ENCODE measurements at regions not wholly inside any gene's neighbourhood (a gene's known extent, or its start where the extent isn't known, plus 50 kb on each side); places are given as distances from the start of the nearest gene placed in this dataset.

GRCh38 chr9:90092508-90092907, 487.7 kb downstream of the GADD45G start (continued):
- TF ChIP-seq TSHZ1 (tag by site-specific recombination; IDR thresholded peaks at IDR 0.05; ENCODE audit: borderline replicate concordance) (no peak), ZFP3 (tag by site-specific recombination; IDR thresholded peaks at IDR 0.05; ENCODE audit: low read depth) (no peak), ZNF654 (tag by site-specific recombination; IDR thresholded peaks at IDR 0.05; ENCODE audit: low read depth) (no peak), ZNF202 (tag by site-specific recombination; IDR thresholded peaks at IDR 0.05; ENCODE audit: borderline replicate concordance) (no peak), ZNF302 (tag by site-specific recombination; IDR thresholded peaks at IDR 0.05; ENCODE audit: low read depth) (no peak), ATF2 (tag by site-specific recombination; IDR thresholded peaks at IDR 0.05; ENCODE audit: low read depth) (no peak)

GRCh38 chr9:90095682-90096081, 490.9 kb downstream of the GADD45G start:
- TF ChIP-seq ZNF600 (tag by site-specific recombination; IDR thresholded peaks at IDR 0.05) = no peak
- TF ChIP-seq ZNF704 (tag by site-specific recombination; IDR thresholded peaks at IDR 0.05) = no peak
- no peak for TF ChIP-seq ZNF140 (tag by site-specific recombination; IDR thresholded peaks at IDR 0.05)
- TF ChIP-seq ZNF658 (tag by site-specific recombination; IDR thresholded peaks at IDR 0.05) = no peak
- TF ChIP-seq ZNF837 (tag by site-specific recombination; IDR thresholded peaks at IDR 0.05) = no peak
- TF ChIP-seq ZNF544 (tag by site-specific recombination; IDR thresholded peaks at IDR 0.05) = no peak
- no peak for TF ChIP-seq ZNF623 (tag by site-specific recombination; IDR thresholded peaks at IDR 0.05)
- no peak for TF ChIP-seq ZNF548 (tag by site-specific recombination; IDR thresholded peaks at IDR 0.05)
- no peak for TF ChIP-seq ZNF214 (tag by site-specific recombination; IDR thresholded peaks at IDR 0.05; ENCODE audit: borderline replicate concordance)
- no peak for TF ChIP-seq KLF10 (tag by site-specific recombination; IDR thresholded peaks at IDR 0.05)
- no peak for TF ChIP-seq ZNF670 (tag by site-specific recombination; IDR thresholded peaks at IDR 0.05; ENCODE audit: low read depth)
- no peak for TF ChIP-seq GLIS1 (tag by site-specific recombination; IDR thresholded peaks at IDR 0.05)
- TF ChIP-seq ZNF76 (tag by site-specific recombination; IDR thresholded peaks at IDR 0.05; ENCODE audit: borderline replicate concordance, low read depth) = no peak
- no peak for TF ChIP-seq ZNF121 (tag by site-specific recombination; IDR thresholded peaks at IDR 0.05)
- TF ChIP-seq IKZF3 (tag by site-specific recombination; IDR thresholded peaks at IDR 0.05) = no peak
- no peak for TF ChIP-seq ZNF777 (tag by site-specific recombination; IDR thresholded peaks at IDR 0.05; ENCODE audit: borderline replicate concordance)
- TF ChIP-seq ZBTB21 (tag by site-specific recombination; IDR thresholded peaks at IDR 0.05) = no peak
- Histone ChIP-seq H3K27ac (ENCODE audit: extremely low read depth, low read depth, low read length) (no peak overlapping the region), H3K4me3 (ENCODE audit: low read depth, low read length) (no peak overlapping the region), H3K9me3 (ENCODE audit: control insufficient read depth, insufficient read depth, low read depth, low read length) (no peaks in the 10 kb centered on the region), H3K36me3 (ENCODE audit: control insufficient read depth in 2 of 2, insufficient read depth in 1 of 2, low read length in 2 of 2) (no peaks in the 10 kb centered on the region), H3K4me1 (ENCODE audit: control insufficient read depth, insufficient read depth, low read length) (no peaks in the 10 kb centered on the region)
- POLR2A ChIA-PET = interaction anchor here (1.6 kb wide), 1 partner anchor 492 kb away, joined by 7 read pairs; no protein-coding TSS in a partner anchor
- CTCF ChIA-PET = interaction anchor here (0.6 to 4.6 kb wide), 7 partner anchors 96 to 520 kb away, joined by 3 to 50 read pairs (median 8); partner anchors contain the start of gene GADD45G
